NAMALWA (cell line): ENCODE measurements at regions not wholly inside any gene's neighbourhood (a gene's known extent, or its start where the extent isn't known, plus 50 kb on each side); places are given as distances from the start of the nearest gene placed in this dataset.
A peak's percentile ranks its signal among the peaks of the same experiment; 100 is the strongest.

Experiments
- DNase-seq: peaks from one replicate; pipeline ENCODE4 v3.0.0-alpha.2; 2015; ENCODE audit warnings: low spot score

DNA sequence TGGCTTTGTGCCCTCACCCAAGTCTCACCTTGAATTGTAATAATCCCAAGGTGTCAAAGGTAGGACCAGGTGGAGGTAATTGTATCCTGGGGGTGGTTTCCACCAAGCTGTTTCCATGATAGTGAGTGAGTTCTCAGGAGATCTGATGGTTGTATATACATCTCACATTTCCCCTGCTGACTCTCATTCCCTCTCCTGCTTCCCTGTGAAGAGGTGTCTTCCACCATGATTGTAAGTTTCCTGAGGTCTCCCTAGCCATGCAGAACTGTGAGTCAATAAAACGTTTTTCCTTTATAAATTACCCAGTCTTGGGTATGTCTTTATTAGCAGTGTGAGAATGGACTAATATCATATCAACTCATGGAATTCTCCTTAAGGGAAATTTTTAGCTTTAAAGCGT, 302.6 kb downstream of the LIG4 start:
- no peak for DNase-seq

DNA sequence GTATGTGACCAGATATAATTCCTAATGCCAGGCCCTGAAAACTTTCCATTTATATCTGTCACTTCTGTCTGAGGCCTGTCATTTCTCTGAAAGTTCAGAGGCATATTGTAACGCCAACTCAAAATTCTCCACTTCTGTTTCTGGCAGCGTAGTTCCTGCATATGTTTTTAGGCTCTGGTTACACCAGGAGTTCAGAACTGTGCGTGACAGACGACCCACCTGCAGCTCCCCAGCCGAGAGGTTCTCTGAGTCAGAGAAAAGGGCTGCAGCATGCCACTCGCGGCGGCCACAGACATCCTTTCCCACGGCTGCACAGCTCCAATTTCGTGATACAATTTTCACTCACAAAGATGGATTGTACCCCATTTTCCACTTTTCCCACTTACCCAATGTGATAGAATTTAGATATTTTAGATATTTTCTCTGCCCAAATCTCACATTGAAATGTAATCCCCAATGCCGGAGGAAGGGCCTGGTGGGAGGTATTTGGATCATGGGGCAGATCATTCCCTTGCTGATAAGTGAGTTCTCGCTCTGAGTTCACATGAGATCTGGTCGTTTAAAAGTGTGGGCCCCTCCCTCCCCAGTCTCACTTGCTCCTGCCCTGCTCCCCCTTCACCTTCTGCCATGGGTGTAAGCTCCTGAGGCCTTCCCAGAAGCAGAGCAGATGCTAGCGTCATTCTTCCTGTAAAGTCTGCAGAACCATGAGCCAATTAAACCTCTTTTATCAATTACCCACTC, 308.1 kb downstream of the LIG4 start:
- no peak for DNase-seq

DNA sequence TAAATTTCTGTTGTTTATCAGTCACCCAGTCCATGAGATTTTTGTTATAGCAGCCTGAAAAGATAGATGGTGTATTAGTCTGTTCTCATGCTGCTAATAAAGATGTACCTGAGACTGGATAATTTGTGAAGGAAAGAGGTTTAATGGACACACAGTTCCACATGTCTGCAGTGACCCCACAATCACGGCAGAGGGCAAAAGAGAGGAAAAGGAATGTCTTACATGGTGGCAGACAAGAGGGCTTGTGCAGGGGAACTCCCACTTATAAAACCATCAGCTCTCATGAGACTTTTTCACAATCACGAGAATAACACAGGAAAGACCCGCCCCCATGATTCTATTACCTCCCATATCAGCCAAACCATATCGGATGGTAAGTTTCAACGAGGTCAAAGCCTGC, 309.2 kb downstream of the LIG4 start:
- no peak for DNase-seq

DNA sequence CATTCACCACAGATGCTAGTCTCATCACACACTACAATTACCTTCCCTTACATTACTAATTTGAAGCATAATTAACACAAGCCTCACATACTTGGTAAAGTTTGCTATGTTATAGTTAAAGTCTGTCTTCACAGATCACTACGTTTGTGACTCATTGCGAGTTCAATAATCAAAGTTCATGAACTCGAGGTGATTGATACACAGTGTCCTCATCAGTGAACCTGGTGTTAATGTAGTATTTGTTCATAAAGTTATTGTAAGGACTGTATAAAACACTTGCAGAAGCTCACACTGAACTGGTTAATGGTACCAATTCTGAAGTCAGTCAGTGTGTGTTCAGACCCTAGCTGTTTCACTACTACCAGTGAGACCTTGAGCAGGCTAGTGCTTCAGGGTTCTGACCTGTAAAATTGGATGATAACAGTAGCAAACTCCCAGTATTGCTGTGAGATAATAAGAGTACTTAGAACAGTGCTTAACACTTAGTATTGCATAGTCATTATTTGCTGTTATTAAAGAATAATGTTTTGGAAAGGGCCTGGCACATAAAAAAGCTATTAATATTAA, 313.3 kb downstream of the LIG4 start:
- no peak for DNase-seq

DNA sequence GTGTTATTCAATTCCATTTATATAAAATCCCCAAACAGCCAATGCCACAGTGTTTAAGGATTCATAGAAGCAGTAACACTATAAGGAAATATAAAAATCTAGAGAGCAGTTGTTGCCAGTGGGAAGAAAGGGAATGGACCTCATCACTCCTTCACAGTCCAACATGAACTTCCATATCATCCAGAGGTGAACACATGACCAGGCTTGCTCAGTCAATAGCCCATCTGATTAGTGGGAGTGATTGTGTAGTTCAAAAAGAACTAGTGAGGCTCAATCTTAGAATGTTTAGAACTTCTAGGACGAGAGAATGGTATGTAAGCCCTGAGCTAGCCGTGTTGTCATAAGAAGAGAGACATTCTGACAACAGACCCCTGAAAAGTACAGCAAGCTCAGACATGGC, 314.1 kb downstream of the LIG4 start:
- DNase-seq = no peak

DNA sequence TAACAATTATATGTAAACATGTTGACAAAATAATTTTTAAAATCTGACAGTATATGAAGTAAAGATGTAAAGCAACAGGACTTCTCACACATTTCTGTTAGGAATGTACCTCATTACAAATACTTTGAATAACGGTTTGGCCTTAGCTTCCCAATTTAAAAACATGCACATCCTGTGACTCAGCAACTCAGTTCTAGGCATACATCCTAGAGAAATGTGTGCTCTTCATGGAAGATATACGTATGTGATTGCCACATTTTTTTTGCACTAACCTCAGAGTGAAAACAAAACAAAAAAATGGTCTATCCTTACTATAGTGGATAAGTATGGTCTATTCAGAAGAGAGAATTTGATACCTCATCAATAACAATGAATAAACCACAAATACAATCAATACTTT, 314.6 kb downstream of the LIG4 start:
- DNase-seq = no peak

DNA sequence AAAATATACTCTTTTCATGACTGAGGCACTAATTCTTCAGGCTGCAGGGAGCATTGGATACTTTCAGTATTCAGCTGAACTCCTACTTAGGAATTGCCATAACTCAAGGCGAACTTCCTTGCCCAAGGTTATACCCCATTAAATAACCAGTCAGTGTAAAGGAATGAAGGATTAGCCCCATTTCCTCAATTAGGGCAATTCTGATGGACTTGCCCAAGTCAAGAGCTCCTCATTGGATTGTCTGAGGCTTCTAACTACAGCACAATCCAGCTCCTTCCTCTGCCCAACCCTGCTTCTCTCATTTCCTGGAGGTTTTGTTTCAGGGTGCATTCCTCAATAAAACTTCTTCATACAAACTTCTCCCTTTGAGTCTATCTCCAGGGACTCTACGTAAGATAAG, 329.2 kb downstream of the LIG4 start:
- no peak for DNase-seq

DNA sequence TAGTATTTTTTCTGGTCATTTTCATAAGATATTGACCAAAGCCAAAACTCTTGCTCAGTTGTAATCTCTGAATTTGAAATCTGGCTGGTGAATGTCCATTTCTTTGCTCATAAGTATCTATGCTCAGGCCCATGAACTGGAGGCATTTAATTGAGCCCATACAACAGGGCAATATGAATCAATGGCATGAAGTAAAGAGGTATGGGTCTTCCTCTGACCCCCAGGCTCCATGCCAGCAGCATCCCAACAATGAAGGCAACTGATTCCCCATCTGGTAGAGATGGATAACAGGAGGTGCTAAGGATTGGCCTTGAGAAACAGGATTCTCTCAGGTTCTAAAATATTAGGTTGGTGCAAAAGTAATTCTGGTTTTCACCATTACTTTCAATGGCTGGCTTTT, 330.8 kb downstream of the LIG4 start:
- no peak for DNase-seq

DNA sequence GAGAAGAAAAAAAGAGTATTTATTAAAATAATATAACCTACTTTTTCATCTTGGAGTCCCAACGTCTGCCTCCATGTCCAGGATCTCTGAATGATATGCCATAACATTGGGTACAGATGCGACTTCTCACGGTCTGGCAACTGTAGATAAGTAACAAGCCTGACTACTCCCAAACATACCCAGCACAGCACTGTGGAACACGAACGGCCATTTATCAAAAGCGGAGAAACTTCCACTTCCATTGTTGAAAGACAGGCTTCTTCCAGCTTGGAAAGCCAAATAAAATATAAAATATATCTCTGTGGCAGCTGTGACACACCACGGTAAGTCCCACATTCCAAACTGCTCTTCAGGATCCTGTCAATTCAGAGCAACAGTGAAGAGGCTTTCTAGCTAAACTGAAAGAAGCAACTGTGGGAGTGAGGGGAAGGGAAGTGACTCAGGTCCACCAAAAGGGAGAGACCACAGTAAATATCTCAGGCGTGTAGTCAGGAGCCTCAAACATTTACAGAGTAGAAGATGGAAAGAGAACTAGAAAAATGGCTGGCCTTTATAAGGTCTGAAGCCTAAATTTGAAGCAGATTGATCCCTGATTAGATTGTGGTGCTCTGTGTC, 331.7 kb downstream of the LIG4 start:
- DNase-seq = no peak

DNA sequence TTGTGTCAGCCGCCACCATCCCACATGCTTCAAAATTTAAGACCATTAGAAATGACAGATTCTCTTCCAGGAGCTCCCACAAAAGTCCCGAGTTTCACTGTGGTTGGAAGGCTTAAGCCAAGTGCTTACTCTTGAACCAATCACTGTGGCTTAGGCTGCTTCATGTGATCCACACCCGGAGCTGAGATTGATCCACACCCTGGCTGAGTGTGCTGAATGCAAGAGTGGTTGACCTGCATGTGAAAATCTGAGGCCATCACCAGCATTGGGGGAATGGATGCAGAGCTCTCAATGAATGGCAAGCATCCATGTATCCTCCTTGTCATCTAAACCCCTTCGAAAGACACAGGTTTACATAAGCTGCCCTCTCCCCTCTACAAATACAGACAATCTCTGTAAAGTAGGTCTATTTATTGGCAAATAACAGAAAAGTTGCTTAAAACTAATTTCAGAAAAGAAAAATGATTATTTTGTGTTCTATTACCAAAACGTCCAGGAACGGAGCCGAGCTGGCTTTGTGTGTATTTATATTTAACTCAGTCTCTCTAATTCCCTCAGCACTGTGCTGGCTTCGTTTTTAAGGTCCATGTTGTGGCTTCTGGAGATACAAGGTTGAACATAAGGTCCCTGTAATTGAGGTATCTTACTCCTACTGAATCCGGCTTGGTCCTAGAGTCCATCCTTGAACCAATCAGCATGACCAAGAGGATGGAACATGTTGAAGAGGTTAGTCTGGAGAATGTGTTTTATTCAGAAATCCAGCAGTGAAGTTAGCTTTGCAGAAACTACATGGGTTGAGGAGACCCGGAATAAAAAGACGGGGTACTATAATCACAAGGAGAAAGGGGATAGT, 332.4 kb downstream of the LIG4 start:
- no peak for DNase-seq

DNA sequence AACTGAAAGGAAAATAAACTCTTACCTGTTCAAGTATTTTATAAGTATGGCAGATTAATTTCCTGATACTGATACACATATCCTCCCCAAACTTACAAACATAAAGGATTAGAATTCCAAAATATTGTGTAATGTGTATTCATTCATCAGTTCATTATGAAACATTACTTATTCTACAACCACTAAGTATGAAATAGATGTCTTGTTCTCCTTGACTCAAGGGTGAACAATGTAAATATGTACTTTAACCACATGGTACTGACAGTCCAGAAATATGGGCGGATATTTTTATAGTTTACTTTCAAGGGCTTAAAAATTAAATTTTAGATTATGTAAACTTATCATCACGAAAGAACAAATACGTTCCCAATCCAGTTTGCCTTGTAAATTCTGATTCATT, 334.0 kb downstream of the LIG4 start:
- no peak for DNase-seq

DNA sequence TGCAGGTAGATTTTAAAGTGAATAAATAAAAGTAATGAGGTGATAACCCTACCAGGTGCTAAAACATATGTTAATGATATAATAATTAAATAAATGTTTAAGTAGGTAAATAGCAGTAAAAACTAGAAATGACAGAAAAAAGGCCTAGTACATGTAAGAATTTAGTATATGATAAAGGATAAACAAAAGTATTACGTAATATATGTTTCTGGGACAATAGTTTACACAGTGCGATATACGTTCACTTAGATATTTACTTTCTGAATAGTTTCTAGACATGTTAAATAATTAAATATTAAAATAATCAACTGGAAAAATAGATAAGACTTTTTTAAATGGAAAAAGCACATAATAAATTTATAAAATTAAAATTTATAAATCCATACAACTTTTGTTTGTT, 340.9 kb downstream of the LIG4 start:
- DNase-seq = no peak

DNA sequence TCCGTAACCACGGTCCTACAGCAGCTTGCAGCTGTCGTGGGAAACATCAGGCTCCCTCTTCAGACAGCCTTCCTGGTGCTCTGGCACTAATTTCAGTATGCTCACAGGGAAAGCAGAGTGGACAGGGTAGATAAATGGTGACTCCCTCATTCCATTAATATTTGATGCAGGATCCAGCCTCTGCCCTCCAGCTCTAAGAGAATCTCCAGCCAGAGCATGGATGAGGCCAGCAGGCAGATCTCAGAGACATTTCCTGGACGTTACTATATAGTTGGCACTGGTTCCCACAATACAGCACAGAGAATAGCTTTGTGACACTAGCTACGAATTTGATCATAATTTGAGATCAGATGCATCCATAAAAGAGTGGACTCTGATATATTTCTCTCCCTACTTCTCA, 341.4 kb downstream of the LIG4 start:
- no peak for DNase-seq

DNA sequence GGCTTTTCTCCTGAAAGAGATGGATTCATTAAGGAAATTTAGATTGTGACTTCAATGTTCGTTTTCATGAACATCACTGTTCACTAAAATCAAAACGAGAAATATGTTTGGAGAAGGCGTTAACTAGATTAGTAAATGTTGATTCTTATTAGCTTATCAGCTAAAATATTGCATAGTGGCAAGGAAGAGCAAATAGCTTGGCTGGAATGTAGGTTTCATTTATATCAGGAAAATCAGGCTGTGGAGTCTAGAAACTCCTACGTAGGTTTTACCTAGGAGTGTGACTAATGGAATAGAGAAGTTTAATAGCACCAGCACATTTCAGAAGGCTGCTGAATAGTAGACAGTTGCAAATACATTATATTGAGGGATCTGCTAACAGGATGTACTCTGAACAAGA, 344.9 kb downstream of the LIG4 start:
- DNase-seq = no peak

DNA sequence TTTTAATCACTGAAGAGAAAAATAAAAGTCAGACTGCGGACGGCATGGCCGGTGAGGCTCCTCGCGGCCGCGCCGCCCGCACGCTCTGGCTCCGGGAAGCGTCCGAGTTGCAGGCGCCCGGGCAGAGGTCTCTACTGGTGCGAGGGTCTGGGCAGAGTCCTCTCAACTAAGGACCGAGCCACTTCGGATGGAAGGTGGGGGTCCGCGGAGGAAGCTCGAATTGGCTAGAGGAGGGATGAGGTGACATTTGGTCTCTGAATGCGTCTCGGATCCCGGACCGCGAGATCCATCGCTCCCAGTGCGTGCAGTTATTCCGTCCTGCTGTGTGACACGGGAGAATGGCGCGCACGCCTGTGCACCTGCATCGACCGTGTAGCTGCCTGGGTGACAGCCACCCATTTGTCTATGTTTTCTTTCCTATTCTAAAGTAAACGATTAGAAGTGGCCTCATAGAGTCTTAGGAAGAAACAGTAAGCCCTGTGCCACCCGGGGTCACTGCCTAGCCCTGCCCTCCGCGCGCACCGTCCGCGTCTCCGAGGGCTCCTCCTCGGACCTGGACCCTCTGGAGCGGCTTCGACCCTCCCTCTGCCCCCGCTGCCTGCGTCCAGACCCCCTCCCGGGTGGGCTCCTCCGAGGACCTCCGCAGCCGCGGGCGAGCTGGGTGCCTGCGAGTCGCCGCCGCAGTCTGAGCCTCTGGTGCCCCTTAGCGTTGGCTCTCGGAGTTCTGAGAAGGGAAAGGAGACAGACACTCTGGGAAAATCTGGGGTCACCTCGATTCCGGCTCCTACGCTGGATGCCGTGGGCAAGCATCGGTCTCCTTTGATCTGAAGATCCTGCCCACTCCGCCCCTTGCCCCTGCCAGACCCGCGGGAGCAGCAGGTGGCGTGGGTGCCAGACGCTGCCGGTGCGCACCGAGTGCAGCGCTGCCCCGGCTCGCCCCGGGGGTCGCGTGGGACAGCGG, 347.4 kb downstream of the LIG4 start:
- DNase-seq = no peak

DNA sequence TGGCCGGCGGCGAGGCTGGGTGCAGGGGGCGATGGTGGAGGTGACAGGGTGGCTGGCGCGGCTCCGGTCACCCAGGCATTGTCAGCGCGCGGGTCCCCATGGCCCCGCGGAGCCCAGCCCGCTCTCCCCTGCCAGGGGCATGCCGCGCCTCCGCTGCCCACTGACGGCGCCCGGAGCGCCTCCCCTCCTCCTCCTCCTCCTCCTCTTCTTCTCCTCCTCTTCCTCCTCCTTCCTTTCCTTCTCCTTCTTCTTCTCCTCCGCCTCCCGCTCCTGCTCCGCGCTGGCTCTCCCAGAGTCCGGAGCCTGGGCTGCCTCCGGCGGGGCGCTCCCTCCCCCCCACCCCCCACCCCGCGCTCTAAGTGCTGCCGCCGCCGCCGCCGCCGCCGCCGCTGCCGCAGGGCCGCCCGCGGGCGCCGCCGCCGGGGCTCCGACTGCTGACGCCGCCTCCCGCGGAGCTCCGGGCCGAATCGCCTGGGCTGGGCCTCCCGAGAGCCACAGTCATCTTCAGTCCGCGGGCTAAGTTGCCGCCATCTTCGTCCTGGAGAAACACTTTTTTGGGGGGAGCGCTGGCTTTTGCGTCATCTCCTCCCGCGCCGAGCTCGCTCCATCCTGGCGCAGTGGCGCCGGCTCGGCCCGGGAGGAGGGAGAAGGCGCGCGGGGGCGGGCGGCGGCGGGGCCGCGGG, 348.3 kb downstream of the LIG4 start:
- no peak for DNase-seq

DNA sequence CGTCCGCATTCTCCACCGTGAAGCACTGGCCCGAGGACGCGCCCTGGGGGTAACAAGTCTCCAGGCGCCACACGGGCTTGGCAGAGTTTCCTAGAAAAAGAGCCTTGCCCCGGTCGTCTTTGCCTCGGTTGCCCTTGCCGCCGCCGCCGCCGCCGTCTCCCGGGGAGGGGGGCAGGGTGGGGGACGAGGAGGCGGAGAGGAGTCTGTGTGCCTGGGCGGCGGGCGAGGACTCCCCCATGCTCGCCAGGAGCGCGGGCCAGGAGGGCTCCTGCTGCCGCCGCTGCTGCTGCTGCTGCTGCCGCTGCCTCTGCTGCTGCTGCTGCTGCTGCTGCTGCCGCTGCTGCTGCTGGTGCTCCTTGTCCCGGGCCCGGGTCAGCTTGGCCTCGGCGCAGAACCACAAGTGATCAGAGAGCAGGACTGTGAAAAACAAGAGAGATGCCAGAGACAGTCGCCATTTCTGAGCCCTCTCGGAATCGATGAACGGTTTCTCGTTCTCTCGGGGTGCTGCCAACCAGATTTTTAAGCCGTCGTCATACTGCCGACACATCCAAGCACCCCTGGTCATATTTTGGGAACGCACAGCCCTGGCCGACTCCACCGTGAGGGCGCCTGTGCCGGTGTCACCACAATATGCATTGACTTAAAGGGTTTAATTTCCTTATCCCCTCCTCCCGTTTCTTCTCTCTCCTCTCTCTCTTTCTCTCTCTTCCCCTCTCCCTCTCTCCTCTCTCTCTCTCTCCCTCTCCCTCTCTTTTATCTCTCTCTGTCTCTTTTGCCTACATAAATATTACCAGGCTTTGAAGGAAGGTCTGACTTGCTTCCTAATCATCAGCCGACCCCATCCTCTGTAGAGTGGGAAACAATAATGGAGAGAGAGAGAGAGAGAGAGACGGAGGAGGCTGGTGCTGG, 349.1 kb downstream of the LIG4 start:
- no peak for DNase-seq

DNA sequence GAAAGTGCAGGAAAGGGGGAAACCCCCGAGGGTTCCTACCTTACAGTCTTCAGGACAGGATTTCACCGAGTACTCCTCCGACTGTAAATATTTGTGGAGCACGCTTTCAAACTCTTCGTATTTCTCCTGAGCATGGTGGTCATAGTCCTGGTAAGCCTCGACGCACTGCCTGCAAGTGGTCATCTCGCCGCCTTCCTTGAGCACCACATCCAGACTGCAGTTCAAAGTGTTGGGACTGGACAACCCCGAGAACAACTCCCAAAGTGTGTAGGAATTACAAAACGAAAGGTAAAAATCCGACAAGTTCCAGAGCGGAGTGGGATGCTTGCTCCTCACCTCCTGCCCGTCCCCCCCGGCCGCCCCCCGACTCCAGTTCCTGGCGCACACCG, 349.7 kb downstream of the LIG4 start:
- no peak for DNase-seq

DNA sequence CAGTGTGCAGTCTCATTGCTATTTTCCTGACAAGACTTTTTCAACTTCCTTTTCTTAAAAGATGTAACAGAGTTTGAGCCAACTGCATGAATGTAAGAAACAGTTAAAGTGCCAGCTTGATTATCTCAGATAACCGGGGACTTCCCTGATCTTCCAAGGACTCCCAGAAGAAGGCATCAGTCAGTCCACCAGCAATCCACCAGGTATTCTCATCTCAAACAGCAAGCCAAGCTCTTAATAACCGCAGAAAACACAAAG, 350.1 kb downstream of the LIG4 start:
- DNase-seq = no peak

DNA sequence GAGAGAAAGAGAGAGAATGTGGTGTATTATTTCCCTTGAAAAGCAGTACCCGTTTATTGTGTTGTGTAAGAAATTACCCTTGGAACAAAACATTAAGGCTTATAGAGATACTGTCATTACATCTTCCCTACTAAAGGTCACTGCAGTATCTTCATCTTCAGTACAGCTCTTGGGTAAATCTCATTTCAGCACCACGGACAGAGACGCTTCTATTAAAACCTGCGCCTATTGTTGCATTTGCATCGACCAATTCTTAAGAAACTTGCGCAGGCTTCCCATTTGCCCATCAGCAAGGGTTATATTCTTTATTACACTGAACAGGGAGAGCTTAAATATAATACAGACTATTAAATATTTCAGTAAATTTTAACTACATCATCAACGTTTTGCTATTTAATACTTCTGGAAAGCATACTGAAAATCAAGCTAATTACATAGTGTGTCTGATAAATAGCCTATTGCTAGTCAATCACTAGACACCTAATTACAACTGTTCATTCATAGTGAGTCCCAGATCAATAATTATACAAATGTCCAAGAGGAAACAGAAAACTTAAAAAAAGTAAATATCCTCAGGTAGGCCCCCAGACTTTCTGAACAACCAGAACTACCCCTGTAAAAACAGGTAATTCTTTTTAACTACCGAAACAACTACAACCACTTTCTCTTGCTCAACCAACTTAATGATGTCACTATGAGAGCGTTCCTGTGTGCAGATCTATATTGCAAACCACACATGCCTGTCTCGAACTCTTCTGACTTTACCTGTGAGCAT, 350.6 kb downstream of the LIG4 start:
- DNase-seq = peak; percentile 49
